Adrenal gland (tissue), 5 donors: ENCODE measurements at regions not wholly inside any gene's neighbourhood (a gene's known extent, or its start where the extent isn't known, plus 50 kb on each side); places are given as distances from the start of the nearest gene placed in this dataset.

Source experiments
- POLR2A ChIP-seq, 2 donors: fragments of 450-650 bp; IDR thresholded peaks; one replicate each; pipeline ENCODE4 v1.6.1; 2017; ENCODE audit warnings: antibody characterized with exemption in 2 of 2, mild to moderate bottlenecking in 2 of 2, moderate library complexity in 1 of 2
- TF ChIP-seq, protein P1 (sequence below), 6 experiments: fragments of 450-650 bp in 4 of 6; fragments of 200-600 bp in 2 of 6; sonication (generic) in 1 of 6; IDR thresholded peaks; 1 replicate in 5 of 6; 2 replicates in 1 of 6; pipeline versions ENCODE4 v1.5.1 to v1.8.0; 2016 to 2021; ENCODE audit warnings: antibody characterized with exemption in 6 of 6, mild to moderate bottlenecking in 2 of 6, moderate library complexity in 1 of 6
- donor health status: DM: no; HTN: no; CAD: no.

DNA sequence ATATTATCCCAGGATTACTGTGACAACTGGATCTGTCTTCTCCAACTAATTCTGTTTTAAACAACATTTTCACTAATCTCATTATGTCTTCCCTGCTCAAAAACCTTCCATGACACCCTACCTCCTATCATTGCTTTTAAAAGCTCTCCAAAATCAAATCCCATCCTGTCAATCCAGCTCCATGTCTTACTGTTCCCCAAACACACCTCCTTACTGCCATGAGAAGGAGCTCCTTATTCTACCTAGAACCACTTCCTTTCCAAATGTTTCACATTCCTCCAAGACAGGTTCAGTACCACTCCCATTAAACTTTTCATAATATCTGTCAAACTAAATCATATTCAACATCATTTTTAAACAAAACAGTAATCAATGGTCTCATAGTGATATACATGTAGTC is 66.9 kb upstream of the WDR17 start:
- no peak for TF ChIP-seq POLR2A (IDR thresholded peaks at IDR 0.05)
- TF ChIP-seq, protein P1, sequence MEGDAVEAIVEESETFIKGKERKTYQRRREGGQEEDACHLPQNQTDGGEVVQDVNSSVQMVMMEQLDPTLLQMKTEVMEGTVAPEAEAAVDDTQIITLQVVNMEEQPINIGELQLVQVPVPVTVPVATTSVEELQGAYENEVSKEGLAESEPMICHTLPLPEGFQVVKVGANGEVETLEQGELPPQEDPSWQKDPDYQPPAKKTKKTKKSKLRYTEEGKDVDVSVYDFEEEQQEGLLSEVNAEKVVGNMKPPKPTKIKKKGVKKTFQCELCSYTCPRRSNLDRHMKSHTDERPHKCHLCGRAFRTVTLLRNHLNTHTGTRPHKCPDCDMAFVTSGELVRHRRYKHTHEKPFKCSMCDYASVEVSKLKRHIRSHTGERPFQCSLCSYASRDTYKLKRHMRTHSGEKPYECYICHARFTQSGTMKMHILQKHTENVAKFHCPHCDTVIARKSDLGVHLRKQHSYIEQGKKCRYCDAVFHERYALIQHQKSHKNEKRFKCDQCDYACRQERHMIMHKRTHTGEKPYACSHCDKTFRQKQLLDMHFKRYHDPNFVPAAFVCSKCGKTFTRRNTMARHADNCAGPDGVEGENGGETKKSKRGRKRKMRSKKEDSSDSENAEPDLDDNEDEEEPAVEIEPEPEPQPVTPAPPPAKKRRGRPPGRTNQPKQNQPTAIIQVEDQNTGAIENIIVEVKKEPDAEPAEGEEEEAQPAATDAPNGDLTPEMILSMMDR (IDR thresholded peaks at IDR 0.05) = no peak
